ENCODE measurements at regions not wholly inside any gene's neighbourhood (a gene's known extent, or its start where the extent isn't known, plus 50 kb on each side); places are given as distances from the start of the nearest gene placed in this dataset.

DNA sequence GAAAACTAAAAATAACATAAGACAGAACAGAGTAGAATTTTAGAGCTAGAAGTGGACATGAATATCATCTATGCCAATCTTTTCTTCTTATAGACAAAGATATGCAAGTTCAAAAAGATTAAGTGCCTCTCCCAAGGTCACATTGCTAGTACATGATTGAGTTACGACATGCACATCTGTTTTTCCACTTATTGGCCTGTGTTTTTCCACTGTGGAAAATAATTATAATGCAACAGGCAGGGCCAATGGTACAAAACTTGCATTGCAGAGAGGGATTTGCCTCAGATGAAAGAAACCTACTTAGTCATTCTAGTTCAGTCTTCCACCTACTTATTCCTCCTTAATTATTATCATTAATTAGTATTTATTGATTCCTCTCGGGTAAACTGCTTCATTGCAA is 407.8 kb upstream of the SGCD start:
- Histone ChIP-seq H3K27ac (ENCODE audit: low read depth in 2 of 2, low read length in 2 of 2) (no peak overlapping the region), H3K9me3 (ENCODE audit: control insufficient read depth in 2 of 3, insufficient read depth in 1 of 3, low read length in 3 of 3) (no peaks in the 10 kb centered on the region), H3K4me3 (ENCODE audit: low read length in 3 of 3) (no peak overlapping the region), H3K27me3 (ENCODE audit: control insufficient read depth, insufficient read depth, low read length) (no peaks in the 10 kb centered on the region), H3K4me1 (ENCODE audit: control insufficient read depth in 2 of 3, insufficient read depth in 2 of 3, low read depth in 1 of 3, low read length in 3 of 3) (no peaks in the 10 kb centered on the region), H3K9ac (ENCODE audit: low read length in 3 of 3) (no peak overlapping the region), H3K36me3 (ENCODE audit: control insufficient read depth in 2 of 3, insufficient read depth in 3 of 3, low read length in 3 of 3) (no peaks in the 10 kb centered on the region)
- no peak for DNase-seq
- no peak for FAIRE-seq
- intact Hi-C loops (cut with DNase I) = no loop called here
- TF ChIP-seq, protein P1, sequence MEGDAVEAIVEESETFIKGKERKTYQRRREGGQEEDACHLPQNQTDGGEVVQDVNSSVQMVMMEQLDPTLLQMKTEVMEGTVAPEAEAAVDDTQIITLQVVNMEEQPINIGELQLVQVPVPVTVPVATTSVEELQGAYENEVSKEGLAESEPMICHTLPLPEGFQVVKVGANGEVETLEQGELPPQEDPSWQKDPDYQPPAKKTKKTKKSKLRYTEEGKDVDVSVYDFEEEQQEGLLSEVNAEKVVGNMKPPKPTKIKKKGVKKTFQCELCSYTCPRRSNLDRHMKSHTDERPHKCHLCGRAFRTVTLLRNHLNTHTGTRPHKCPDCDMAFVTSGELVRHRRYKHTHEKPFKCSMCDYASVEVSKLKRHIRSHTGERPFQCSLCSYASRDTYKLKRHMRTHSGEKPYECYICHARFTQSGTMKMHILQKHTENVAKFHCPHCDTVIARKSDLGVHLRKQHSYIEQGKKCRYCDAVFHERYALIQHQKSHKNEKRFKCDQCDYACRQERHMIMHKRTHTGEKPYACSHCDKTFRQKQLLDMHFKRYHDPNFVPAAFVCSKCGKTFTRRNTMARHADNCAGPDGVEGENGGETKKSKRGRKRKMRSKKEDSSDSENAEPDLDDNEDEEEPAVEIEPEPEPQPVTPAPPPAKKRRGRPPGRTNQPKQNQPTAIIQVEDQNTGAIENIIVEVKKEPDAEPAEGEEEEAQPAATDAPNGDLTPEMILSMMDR (IDR thresholded peaks at IDR 0.05; ENCODE audit: borderline replicate concordance, extremely low read depth, insufficient read depth) = no peak

DNA sequence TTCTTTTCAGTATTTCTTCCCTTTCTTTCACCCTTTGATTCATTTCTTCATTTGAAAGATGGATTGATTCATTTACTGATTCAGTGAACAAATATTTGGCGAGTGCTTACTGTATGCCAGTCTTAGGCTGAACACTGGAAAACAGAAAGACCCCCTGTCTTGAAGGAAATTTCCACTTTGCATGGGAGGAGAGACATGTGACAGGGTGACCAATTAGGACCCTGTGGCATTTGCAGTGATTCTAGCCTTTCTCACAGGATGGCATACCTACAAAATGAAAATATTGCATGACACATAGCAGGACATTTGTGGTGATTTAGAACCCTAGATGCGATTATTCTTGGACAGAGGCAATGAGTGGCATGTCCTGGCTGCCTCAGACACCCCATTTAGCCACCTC is 407.2 kb upstream of the SGCD start:
- FAIRE-seq (no peak), DNase-seq (no peak)

DNA sequence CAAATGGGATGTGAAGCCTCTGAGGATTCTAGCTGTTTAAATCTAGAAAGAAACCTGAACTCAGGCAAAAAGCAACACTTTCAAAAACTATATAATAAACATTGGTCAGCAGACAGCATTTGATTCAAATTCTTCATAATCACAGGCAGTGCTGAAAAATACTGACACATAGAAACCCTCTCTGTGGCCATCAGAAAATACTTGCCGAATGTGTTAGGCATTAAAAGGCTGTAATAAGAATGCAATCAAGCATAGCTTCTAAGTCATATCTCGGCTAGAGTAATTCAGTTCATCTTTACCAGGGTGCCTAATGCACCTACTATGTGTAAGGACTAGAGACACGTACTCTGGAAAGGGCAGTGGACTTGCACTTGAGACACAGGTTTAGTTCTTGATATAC is 405.3 kb upstream of the SGCD start:
- Histone ChIP-seq H3K4me3 (ENCODE audit: low read length in 3 of 3) (no peak overlapping the region), H3K4me1 (ENCODE audit: control insufficient read depth in 2 of 3, insufficient read depth in 2 of 3, low read depth in 1 of 3, low read length in 3 of 3) (no peaks in the 10 kb centered on the region), H3K36me3 (ENCODE audit: control insufficient read depth in 2 of 3, insufficient read depth in 3 of 3, low read length in 3 of 3) (no peaks in the 10 kb centered on the region), H3K27me3 (ENCODE audit: control insufficient read depth, insufficient read depth, low read length) (no peaks in the 10 kb centered on the region), H3K9me3 (ENCODE audit: control insufficient read depth in 2 of 3, insufficient read depth in 1 of 3, low read length in 3 of 3) (no peaks in the 10 kb centered on the region), H3K27ac (ENCODE audit: low read depth in 2 of 2, low read length in 2 of 2) (no peak overlapping the region), H3K9ac (ENCODE audit: low read length in 3 of 3) (no peak overlapping the region)
- DNase-seq (no peak), FAIRE-seq (no peak)
- intact Hi-C loops (cut with DNase I) = no loop called here
- TF ChIP-seq, protein P1 (IDR thresholded peaks at IDR 0.05; ENCODE audit: borderline replicate concordance, extremely low read depth, insufficient read depth) = no peak

More for the DNA sequence above, 407.2 kb upstream of the SGCD start:
- no peak overlapping the region for H3K9ac ChIP-seq (ENCODE audit: low read length in 3 of 3)
- TF ChIP-seq, protein P1 (IDR thresholded peaks at IDR 0.05; ENCODE audit: borderline replicate concordance, extremely low read depth, insufficient read depth) = no peak
- no peaks in the 10 kb centered on the region for H3K36me3 ChIP-seq (ENCODE audit: control insufficient read depth in 2 of 3, insufficient read depth in 3 of 3, low read length in 3 of 3)
- H3K27me3 ChIP-seq (ENCODE audit: control insufficient read depth, insufficient read depth, low read length) = no peaks in the 10 kb centered on the region
- intact Hi-C loops (cut with DNase I) = no loop called here
- H3K4me1 ChIP-seq (ENCODE audit: control insufficient read depth in 2 of 3, insufficient read depth in 2 of 3, low read depth in 1 of 3, low read length in 3 of 3) = no peaks in the 10 kb centered on the region
- no peak overlapping the region for H3K27ac ChIP-seq (ENCODE audit: low read depth in 2 of 2, low read length in 2 of 2)
- H3K4me3 ChIP-seq (ENCODE audit: low read length in 3 of 3) = no peak overlapping the region
- no peaks in the 10 kb centered on the region for H3K9me3 ChIP-seq (ENCODE audit: control insufficient read depth in 2 of 3, insufficient read depth in 1 of 3, low read length in 3 of 3)

DNA sequence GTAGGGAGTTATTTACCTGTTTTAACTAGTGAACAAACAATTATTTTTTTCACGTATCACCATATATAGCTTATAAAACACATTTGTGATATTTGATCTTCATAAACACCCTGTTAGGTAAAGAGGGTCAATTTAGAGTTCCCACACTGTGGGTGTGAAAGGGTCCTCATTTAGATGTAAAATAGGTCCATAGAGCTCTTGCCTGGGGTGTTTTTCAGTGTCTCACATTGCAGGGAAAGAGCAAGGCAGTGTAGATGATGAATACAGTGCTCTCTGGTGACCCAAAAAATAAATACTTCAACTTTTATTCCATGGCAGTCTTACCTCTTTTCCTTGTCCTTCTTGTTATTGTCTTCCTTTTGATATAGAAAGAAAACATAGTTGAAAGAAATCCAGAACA is 403.2 kb upstream of the SGCD start:
- H3K4me1 ChIP-seq (ENCODE audit: control insufficient read depth in 2 of 3, insufficient read depth in 2 of 3, low read depth in 1 of 3, low read length in 3 of 3) = no peaks in the 10 kb centered on the region
- H3K9ac ChIP-seq (ENCODE audit: low read length in 3 of 3) = no peak overlapping the region
- DNase-seq (no peak), FAIRE-seq (no peak)
- no peaks in the 10 kb centered on the region for H3K9me3 ChIP-seq (ENCODE audit: control insufficient read depth in 2 of 3, insufficient read depth in 1 of 3, low read length in 3 of 3)
- no peaks in the 10 kb centered on the region for H3K27me3 ChIP-seq (ENCODE audit: control insufficient read depth, insufficient read depth, low read length)
- no peak overlapping the region for H3K4me3 ChIP-seq (ENCODE audit: low read length in 3 of 3)
- TF ChIP-seq, protein P1 (IDR thresholded peaks at IDR 0.05; ENCODE audit: borderline replicate concordance, extremely low read depth, insufficient read depth) = no peak
- no peaks in the 10 kb centered on the region for H3K36me3 ChIP-seq (ENCODE audit: control insufficient read depth in 2 of 3, insufficient read depth in 3 of 3, low read length in 3 of 3)
- H3K27ac ChIP-seq (ENCODE audit: low read depth in 2 of 2, low read length in 2 of 2) = no peak overlapping the region
- intact Hi-C loops (cut with DNase I) = no loop called here

Data from kidney (tissue), 13 donors.